MV-4-11 (cell line): ENCODE measurements at regions not wholly inside any gene's neighbourhood (a gene's known extent, or its start where the extent isn't known, plus 50 kb on each side); places are given as distances from the start of the nearest gene placed in this dataset.
A peak's percentile ranks its signal among the peaks of the same experiment; 100 is the strongest.

ENCODE experiments used
- DNase-seq: peaks from one replicate; lab custom pipeline; 2025; lab: John Stamatoyannopoulos, UW

DNA sequence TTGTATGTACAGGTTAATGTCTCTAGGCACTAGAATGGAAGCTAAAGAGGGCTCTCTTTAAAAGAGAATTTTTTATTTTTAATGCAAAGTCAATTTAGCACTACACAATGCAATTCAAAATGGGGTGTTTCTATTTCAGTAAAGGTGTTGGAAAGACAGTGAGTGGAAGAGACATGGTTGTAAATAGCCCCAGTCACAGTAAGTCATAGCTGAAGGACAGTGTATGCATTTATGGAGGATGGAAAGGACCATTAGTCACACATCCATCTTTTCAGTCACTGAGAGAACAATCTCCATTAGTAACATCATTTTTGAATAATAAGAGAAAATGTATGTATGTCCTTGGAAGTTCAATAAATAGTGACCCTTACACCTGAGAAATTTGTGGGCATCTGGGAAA lies 148.0 kb downstream of the PDHA2 start:
- no peak for DNase-seq

DNA sequence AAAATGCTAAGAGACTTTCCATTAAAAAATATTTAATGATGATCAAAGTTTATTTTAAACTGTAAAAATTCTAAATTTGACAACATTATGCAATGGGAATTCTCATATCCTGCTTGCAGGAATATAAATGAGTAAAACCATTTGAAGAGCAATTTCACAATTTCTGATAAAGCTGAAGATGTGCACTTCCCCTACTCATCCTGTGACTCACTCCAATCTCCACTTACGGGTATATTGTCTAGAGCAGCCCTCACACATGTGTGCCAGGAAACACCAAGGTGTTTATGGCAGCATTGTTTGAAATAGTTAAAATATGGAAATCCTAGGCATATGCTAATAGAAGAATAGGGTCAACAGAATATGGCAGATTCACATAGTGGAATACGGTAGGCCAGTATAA lies 158.4 kb downstream of the PDHA2 start:
- peak; percentile 55 for DNase-seq

DNA sequence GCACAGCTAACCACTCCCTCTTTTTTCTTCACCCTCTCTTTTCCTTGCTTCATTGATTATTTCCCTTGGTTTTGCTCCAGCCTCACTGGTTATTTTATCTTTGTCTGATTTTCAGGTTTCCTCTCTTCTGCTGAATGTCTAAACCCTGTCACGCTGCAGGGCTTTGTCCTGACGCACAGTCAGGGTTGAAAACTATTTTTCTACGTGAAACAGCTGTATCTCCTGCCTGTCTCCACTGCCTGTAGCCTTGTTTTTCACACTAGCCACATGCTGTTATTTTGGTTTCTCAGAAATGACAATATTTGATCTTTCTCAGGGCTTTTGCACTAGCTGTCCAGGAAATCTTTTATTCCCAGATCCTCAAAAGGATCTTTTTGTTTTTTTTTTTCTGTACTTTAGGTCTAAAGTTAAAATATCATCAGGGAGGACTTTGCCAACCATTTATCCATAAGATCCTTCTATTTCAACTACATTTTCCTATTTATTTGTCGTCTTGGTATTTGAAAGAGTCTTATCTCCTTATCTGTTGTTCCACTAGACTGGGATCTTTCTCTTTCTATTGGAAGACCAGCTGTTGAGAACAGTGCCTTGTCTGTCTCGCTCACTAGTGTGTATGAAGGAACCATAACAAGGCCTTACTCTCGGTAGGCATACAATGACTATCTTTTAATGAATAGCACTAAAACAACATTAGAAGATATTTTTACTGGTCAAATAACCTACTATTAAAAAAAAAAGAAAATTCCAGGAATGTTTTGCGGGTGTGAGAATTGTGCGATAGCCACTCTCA lies 164.3 kb downstream of the PDHA2 start:
- DNase-seq, result no peak

DNA sequence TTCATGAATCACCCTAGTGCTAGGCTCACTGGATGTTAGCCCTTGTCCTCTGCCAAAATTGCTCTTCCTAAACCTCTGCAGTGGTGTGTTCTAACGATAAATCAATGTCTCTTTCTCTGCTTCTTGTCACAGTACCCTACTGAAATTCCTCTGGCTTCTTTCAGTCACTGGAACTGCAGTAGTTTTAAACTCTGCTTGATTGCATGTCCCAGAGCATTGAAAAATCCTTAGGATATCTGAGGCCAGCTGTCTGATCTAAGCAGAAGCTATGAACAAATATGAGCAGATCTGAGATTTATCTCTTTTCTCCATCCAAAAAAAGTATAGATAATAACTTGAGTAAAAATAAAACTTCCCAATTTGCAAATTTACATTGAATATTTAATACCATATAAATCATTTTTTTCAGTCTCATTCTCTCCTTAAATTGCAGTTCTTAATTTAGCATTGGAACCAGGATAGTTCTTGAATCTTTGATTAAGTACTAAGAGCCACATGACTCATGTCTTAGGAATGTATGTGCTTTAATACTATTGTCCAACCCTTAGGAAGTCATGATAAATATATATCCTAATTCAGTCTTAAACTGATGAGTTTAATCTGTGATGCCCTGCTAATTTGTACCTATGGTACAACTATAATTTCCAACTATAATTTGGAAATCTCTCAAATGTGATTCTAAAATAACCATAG lies 169.7 kb downstream of the PDHA2 start:
- no peak for DNase-seq

GRCh38 chr4:96012687-96013086 lies 172.8 kb downstream of the PDHA2 start:
- no peak for DNase-seq

DNA sequence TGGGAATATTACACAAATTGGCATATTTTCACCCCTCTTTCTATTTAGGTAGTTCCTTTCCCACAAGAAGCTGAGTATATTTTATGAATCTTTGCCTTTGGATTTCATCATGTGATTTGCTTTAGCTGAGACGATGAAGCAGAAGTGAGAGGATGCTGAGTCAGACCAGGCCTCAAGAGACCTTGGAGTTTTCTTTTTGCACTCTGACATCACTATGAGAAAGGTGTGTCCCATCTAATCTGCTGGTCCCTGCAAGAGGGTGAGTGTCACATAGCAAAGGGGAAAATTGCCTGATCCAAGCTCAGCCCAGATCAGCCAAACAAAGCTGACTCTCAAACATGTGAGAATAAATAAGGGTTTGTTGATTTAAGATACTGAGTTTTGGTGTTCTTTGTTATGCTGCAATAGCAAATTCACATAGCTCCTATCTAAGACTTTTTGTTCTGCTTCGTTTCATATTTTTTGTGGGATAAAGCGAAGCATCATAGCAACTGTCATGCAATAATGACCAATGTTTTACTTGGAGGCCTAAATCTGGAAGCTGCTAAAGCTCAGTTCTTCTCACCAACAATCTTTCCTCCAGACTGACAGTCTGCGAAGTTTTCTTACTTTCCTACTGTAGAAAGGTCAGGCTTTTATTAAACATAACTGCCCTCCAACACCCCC lies 176.9 kb downstream of the PDHA2 start:
- DNase-seq, result peak; percentile 6

- DNase-seq, result no peak
Observed at GRCh38 chr4:96025011-96025410, 185.1 kb downstream of the PDHA2 start.

DNA sequence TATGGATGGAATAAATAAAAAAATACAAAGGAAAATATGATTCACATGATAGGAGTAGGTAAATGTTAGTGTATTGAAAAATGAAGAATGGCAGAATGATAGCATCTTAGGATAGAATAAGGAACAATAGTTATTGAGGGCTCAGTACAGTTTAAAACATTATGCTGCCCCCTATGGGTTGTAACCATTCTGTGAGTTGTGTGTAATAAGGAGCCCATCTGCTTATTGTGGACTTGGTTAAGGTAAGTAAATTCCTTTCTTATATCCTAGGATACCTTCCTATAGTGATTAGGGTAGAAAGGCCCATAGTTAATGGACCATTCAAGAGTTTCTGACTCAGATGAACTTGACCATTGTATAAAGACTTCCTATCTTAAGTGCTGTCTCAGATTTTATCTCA lies 195.8 kb downstream of the PDHA2 start:
- DNase-seq, result peak; percentile 28

DNA sequence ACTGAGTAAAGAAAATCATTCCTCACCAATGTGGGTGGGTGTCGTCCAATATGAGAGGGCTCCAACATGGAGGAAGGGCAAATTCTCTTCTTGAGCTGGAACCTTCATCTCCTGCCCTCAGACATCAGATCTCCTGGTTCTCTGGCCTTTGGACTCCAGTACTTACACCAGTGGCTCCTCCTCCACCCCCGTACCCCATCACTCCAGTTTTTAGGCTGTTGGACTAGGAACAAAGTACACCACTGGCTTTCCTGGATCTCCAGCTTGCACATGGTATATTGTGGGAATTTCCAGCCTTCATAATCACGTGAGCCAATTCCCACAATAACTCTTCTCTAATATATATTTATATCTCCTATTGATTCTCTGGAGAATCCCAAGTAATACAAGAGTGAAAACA lies 196.9 kb downstream of the PDHA2 start:
- no peak for DNase-seq

GRCh38 chr4:96037705-96038104 lies 197.8 kb downstream of the PDHA2 start:
- DNase-seq, result no peak

DNA sequence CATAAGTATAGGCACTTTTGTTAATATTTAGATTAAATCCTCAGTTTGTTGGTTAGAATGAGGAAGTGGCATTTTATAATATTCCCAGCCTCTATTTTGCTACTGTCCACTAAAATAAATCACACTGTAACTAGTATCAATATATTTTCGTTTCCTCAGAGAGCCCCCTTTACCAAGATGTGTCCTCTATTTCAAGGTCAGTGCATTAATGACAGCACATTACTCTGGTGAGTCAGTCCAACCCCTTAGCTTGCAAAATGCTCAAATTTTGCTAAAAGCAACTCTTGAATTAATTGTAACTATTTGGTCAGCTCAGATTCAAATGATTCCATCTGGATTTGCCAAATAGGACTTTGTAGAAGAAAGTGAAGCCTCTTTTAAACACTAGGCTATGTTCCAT lies 199.3 kb downstream of the PDHA2 start:
- DNase-seq, result no peak

DNA sequence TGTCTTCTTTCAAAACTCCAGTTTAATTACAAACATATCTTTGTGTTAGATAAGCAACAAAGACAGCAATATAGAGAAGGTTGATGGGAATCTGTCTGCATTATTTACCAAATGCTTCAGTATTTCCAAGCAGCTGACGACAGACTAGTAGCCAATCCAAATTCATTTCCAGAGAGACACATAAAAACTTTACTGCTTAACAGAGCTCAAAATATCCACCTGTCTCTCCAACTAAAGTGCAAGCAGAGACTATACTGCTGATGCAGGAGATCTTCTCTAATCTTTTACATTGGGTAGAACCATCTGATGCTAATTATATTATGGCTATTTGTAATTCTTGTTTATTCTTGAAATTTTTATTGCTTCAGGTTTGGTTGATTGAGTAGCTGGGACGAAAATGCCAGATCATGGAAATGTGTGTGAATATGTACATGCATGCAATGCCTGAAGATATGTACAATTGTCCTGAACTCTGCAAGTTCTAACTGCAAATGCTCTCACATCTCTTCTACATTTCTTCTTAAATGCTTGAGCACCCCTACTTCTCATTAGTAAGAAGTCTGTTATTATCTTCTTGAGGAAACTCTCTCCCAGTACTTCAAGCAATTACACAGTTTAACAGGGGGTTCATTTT lies 200.0 kb downstream of the PDHA2 start:
- DNase-seq, result no peak

- no peak for DNase-seq
Observed at GRCh38 chr4:96044971-96045370, 205.1 kb downstream of the PDHA2 start.

GRCh38 chr4:96052827-96053226 lies 212.9 kb downstream of the PDHA2 start:
- no peak for DNase-seq

DNA sequence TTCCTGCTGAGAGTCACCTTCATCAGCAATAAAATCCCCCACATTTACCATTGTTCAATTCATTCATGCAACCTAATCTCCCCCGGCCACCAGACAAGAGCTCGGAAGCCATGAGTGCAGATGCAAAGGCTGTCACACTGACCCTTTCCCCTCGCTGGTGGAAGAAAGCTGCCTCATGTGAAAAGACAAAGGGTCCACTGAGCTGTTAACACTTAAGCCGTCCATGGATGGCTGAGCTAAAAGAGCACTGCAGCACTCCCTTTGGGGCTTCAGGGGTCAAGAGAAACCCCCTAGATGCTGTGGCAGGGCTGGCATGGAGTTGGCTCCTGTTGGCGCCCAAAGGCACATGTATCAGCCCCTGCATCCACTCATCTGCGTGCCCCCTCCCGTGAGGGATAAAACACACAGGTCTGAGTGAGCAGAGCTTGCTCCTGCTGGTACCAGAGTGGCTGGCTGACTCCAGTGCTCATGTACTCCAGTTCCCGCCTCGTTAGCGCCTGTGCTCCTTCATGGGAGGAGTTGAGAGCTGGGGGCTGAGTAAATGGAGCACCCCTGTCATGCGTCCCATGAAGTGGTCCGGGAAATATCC lies 216.5 kb downstream of the PDHA2 start:
- DNase-seq, result no peak

GRCh38 chr4:96063639-96064038 lies 223.7 kb downstream of the PDHA2 start:
- no peak for DNase-seq

- DNase-seq, result no peak
Observed at GRCh38 chr4:96073461-96073860, 233.6 kb downstream of the PDHA2 start.

DNA sequence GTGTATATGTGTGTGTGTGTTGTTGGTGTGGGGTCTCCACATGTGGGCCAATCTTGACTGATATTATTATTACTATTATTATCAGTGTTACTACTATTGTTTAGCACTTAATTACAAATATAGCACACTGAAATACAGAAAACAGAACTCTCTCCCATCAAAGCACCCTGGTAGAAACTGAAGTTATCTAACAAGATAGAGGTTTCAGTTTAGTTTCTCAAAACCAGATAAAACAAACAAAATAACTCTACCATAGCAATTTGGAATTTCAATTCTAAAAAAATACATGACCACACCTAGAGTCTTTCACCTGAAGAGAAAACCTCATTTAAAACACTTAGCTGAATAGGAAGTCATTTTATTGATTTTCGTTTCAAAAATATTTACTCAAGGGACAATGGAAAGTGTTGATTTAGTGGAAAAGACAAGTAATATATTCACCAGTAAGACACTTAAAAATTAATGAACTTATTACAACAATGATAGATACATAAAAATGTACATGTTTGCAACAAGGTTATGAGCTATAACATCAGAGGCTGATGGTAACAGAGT lies 252.3 kb downstream of the PDHA2 start:
- DNase-seq, result no peak

- DNase-seq, result no peak
Observed at GRCh38 chr4:96093057-96093456, 253.2 kb downstream of the PDHA2 start.

- no peak for DNase-seq
Observed at GRCh38 chr4:96093563-96093962, 253.7 kb downstream of the PDHA2 start.

GRCh38 chr4:96094183-96094582 lies 254.3 kb downstream of the PDHA2 start:
- DNase-seq, result no peak

DNA sequence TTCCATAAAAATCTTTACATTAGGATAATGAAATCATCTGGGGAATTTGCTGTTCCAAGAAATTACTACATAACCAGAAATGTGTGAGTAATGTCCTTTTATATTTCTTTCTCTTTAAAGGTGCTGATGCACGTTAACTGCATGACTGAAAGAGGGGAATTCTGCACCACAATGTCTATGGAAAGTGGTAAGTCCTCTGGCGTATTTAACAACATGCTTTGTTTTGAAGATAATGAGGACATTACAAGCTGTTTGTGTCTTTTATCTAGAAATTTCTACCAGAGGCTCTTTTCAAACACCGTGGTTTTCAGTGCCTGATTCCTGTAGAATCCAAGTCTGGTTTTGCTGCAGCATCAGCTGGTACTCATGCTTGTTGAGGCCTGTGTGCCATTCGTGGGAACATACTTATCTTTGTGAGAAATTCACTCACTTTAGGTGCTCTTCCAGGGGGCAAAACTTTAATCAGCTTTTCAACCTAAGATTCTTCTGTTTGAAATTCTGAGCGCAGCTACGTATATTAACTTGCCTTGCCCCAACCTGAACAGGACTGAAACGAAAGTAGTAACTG lies 257.2 kb downstream of the PDHA2 start:
- DNase-seq, result no peak
